HepG2 (cell line): ENCODE measurements at regions not wholly inside any gene's neighbourhood (a gene's known extent, or its start where the extent isn't known, plus 50 kb on each side); places are given as distances from the start of the nearest gene placed in this dataset.

ENCODE experiments used
- ATAC-seq: fragments of 200-7000 bp; cut with Tn5 transposase; 3 replicates; pipeline ENCODE4 v1.9.1; 2020; ENCODE audit warnings: mild to moderate bottlenecking, moderate library complexity
- BruUV-seq: library from RNA; stranded (reverse); fragments of 400-500 nt; replicated peaks from 2 replicates; lab custom pipeline; 2021; lab: Mats Ljungman, UMichigan
- CTCF ChIA-PET: fragments of 300-600 bp; formaldehyde crosslinking; extraction: SDS; loops from one replicate; lab custom pipeline; 2021; ENCODE audit warnings: low total read pairs, inconsistent platforms, low intra/inter-chr PET ratio; lab: Yijun Ruan, JAX
- POLR2A ChIA-PET: fragments of 350-600 bp; sonication (Branson Sonifier 250); formaldehyde crosslinking; loops from one replicate; lab custom pipeline; 2020; ENCODE audit warnings: antibody characterized with exemption, inconsistent platforms; lab: Yijun Ruan, JAX
- DNase-seq: peaks from one replicate; pipeline ENCODE4 v3.0.0-alpha.2; 2015; ENCODE audit warnings: low spot score
- FAIRE-seq: peaks from 3 replicates; lab custom pipeline; 2011; peaks lifted over from hg19 to GRCh38; lab: Jason Lieb, UNC
- H2AFZ ChIP-seq: one replicate; pipeline ENCODE4 v1.6.1; 2011; ENCODE audit warnings: low read length, inconsistent platforms
- H3K27ac ChIP-seq: fragments of 300-600 bp; 3 replicates; pipeline ENCODE4 v1.8.0; 2011; ENCODE audit warnings: mixed run types, mild to moderate bottlenecking, mixed read lengths, low read length, inconsistent platforms; ENCODE audit not compliant: insufficient read depth; ENCODE audit errors: extremely low read length
- H3K27me3 ChIP-seq, 2 experiments: fragments of 200-600 bp in 1 of 2; 2 replicates in 1 of 2; 3 replicates in 1 of 2; pipeline versions ENCODE4 v1.6.0 to v1.8.0; 2011; ENCODE audit warnings: low read length in 2 of 2, mild to moderate bottlenecking in 2 of 2, moderate library complexity in 2 of 2, inconsistent platforms in 1 of 2; ENCODE audit not compliant: insufficient read depth in 2 of 2, control insufficient read depth in 1 of 2
- H3K36me3 ChIP-seq, 2 experiments: fragments of 200-600 bp in 1 of 2; replicated peaks in 1 of 2; 2 replicates in 1 of 2; 3 replicates in 1 of 2; pipeline versions ENCODE4 v1.5.1 to v1.8.0; 2011; ENCODE audit warnings: low read length in 2 of 2, inconsistent platforms in 1 of 2; ENCODE audit not compliant: insufficient read depth in 2 of 2, control insufficient read depth in 1 of 2
- H3K4me1 ChIP-seq: 2 replicates; pipeline ENCODE4 v1.5.1; 2012; ENCODE audit warnings: low read length, inconsistent platforms; ENCODE audit not compliant: insufficient read depth
- H3K4me2 ChIP-seq: 2 replicates; pipeline ENCODE4 v1.6.0; 2011; ENCODE audit warnings: low read depth, low read length, inconsistent platforms
- H3K4me3 ChIP-seq, 3 experiments: fragments of 200-600 bp in 1 of 3; sonication (generic), shearing (Covaris generic) in 1 of 3; replicated peaks in 1 of 3; 2 replicates each; pipeline ENCODE4 v1.5.1; 2011 to 2016; ENCODE audit warnings: low read length in 3 of 3, inconsistent platforms in 2 of 3, low read depth in 2 of 3, mild to moderate bottlenecking in 2 of 3, control low read depth in 1 of 3, mixed read lengths in 1 of 3; ENCODE audit not compliant: insufficient read depth in 1 of 3
- H3K79me2 ChIP-seq: one replicate; pipeline ENCODE4 v1.6.1; 2011; ENCODE audit warnings: low read length, inconsistent platforms; ENCODE audit not compliant: insufficient read depth
- H3K9ac ChIP-seq: 2 replicates; pipeline ENCODE4 v1.6.0; 2011; ENCODE audit warnings: mild to moderate bottlenecking, low read depth, low read length, inconsistent platforms; ENCODE audit not compliant: insufficient read depth
- H3K9me3 ChIP-seq: 2 replicates; pipeline ENCODE4 v1.5.1; 2012; ENCODE audit warnings: mild to moderate bottlenecking, low read length
- H4K20me1 ChIP-seq: 2 replicates; pipeline ENCODE4 v1.6.0; 2011; ENCODE audit warnings: inconsistent platforms, mild to moderate bottlenecking, low read length, moderate library complexity; ENCODE audit not compliant: insufficient read depth
- CENPT ChIP-seq: sonication (generic); formaldehyde crosslinking; IDR thresholded peaks from 2 replicates; pipeline ENCODE4 v1.8.0; 2022; ENCODE audit warnings: low read depth, mild to moderate bottlenecking, moderate library complexity, missing genetic modification reagents
- ELF1 ChIP-seq: sonication (generic); formaldehyde crosslinking; IDR thresholded peaks from 2 replicates; pipeline ENCODE4 v1.4.0; 2020; ENCODE audit warnings: missing genetic modification reagents
- ETS1 ChIP-seq: sonication (generic); formaldehyde crosslinking; IDR thresholded peaks from 2 replicates; pipeline ENCODE4 v1.4.0; 2020; ENCODE audit warnings: missing genetic modification reagents
- JUN ChIP-seq: sonication (generic); formaldehyde crosslinking; IDR thresholded peaks from 2 replicates; pipeline ENCODE4 v1.4.0; 2020; ENCODE audit warnings: mild to moderate bottlenecking, missing genetic modification reagents
- MAX ChIP-seq: IDR thresholded peaks from 2 replicates; pipeline ENCODE4 v1.6.1; 2012; ENCODE audit warnings: inconsistent platforms
- MLX ChIP-seq: IDR thresholded peaks from 2 replicates; pipeline ENCODE4 v1.6.1; 2016
- MXD4 ChIP-seq: IDR thresholded peaks from 2 replicates; pipeline ENCODE4 v1.6.1; 2016; ENCODE audit warnings: mild to moderate bottlenecking, missing biosample characterization, missing genetic modification reagents
- RELA ChIP-seq: sonication (generic); formaldehyde crosslinking; IDR thresholded peaks from 2 replicates; pipeline ENCODE4 v1.4.0; 2020; ENCODE audit warnings: missing genetic modification reagents
- SIX1 ChIP-seq: sonication (generic); formaldehyde crosslinking; IDR thresholded peaks from 2 replicates; pipeline ENCODE4 v1.4.0; 2020; ENCODE audit warnings: missing genetic modification reagents, borderline replicate concordance
- ZFP1 ChIP-seq: IDR thresholded peaks from 2 replicates; pipeline ENCODE4 v1.6.1; 2016
- ZKSCAN1 ChIP-seq: fragments of 150-350 bp; IDR thresholded peaks from 2 replicates; pipeline ENCODE4 v1.6.1; 2014; ENCODE audit warnings: low read length
- ZNF142 ChIP-seq: sonication (generic); formaldehyde crosslinking; IDR thresholded peaks from 2 replicates; pipeline ENCODE4 v1.4.0; 2020; ENCODE audit warnings: missing genetic modification reagents
- ZNF280B ChIP-seq: sonication (generic); formaldehyde crosslinking; IDR thresholded peaks from 2 replicates; pipeline ENCODE4 v1.5.0; 2020; ENCODE audit warnings: missing genetic modification reagents, mild to moderate bottlenecking, borderline replicate concordance
- ZNF772 ChIP-seq: sonication (generic); formaldehyde crosslinking; IDR thresholded peaks from 2 replicates; pipeline ENCODE4 v1.5.0; 2020; ENCODE audit warnings: mild to moderate bottlenecking, missing genetic modification reagents
- ZZZ3 ChIP-seq: sonication (generic); formaldehyde crosslinking; IDR thresholded peaks from 2 replicates; pipeline ENCODE4 v1.4.0; 2020; ENCODE audit warnings: missing genetic modification reagents, mild to moderate bottlenecking, borderline replicate concordance
- WGBS: methylation state at CpG from one replicate; pipeline ENCODE4 v1.1.6; 2017; ENCODE audit warnings: low lambda C conversion rate; 5-methylcytosine and 5-hydroxymethylcytosine counted together
- in situ Hi-C: cut with HindIII; loops from 2 replicates; pipeline ENCODE4 v1.10.0; 2017; ENCODE audit warnings: low pct_unique_long_range_greater_than_20kb; ENCODE audit not compliant: extremely low pct_ligation_motif_present
- intact Hi-C: fragments of 100-400 bp; cut with micrococcal nuclease; formaldehyde crosslinking; loops from one replicate; pipeline ENCODE4 v1.10.0; 2022; ENCODE audit not compliant: unreplicated experiment

GRCh38 chr3:107943786-107944523 lies 146.9 kb downstream of the CD47 start:
- intact Hi-C loops (loop anchor here (10.0 kb wide), 1 partner anchor 201 kb away; no protein-coding TSS in a partner anchor), in situ Hi-C loops (no loop called here)
- H3K36me3 ChIP-seq, result no peaks in the 10 kb centered on the region
- H2AFZ ChIP-seq, result no peak overlapping the region
- no peak overlapping the region for H3K4me2 ChIP-seq
- ATAC-seq (no peak), FAIRE-seq (no peak), DNase-seq (no peak)
- H4K20me1 ChIP-seq, result no peaks in the 10 kb centered on the region
- no TSS peak for BruUV-seq
- no peaks in the 10 kb centered on the region for H3K9me3 ChIP-seq
- ChIA-PET POLR2A (no interaction called here), CTCF (no interaction called here)
- H3K4me1 ChIP-seq, result no peaks in the 10 kb centered on the region
- H3K9ac ChIP-seq, result no peak overlapping the region
- no peaks in the 10 kb centered on the region for H3K79me2 ChIP-seq
- peaks cover 1 to 25% of the 10 kb centered on the region in 2 experiments; a peak in 2 of 5 replicates for H3K27me3 ChIP-seq
- WGBS, result 14% methylated on average over 5 of the region's 5 CpGs
- no peak overlapping the region for H3K27ac ChIP-seq
- H3K4me3 ChIP-seq, result no peak overlapping the region
- TF ChIP-seq MLX (CRISPR knock-in tag), result no peak
- TF ChIP-seq ETS1 (CRISPR knock-in tag), result no peak
- TF ChIP-seq ZKSCAN1, result no peak
- TF ChIP-seq SIX1 (CRISPR knock-in tag), result no peak
- no peak for TF ChIP-seq RELA
- no peak for TF ChIP-seq MAX
- TF ChIP-seq ZZZ3 (CRISPR knock-in tag), result no peak
- TF ChIP-seq ELF1 (CRISPR knock-in tag), result no peak
- no peak for TF ChIP-seq ZNF772
- TF ChIP-seq JUN, result no peak
- no peak for TF ChIP-seq ZNF142 (CRISPR knock-in tag)
- TF ChIP-seq ZNF280B, result no peak
- no peak for TF ChIP-seq ZFP1 (CRISPR knock-in tag)
- no peak for TF ChIP-seq CENPT
- TF ChIP-seq MXD4 (CRISPR knock-in tag), result no peak
